GM23248 (cell line): ENCODE measurements at regions not wholly inside any gene's neighbourhood (a gene's known extent, or its start where the extent isn't known, plus 50 kb on each side); places are given as distances from the start of the nearest gene placed in this dataset.

Source experiments
- EZH2 ChIP-seq: fragments of 200-600 bp; sonication (generic); IDR thresholded peaks from 2 replicates; pipeline ENCODE4 v1.6.1; 2018; ENCODE audit warnings: antibody characterized with exemption, mild to moderate bottlenecking; ENCODE audit not compliant: insufficient read depth, poor library complexity, severe bottlenecking
- EZH2phosphoT487 ChIP-seq: fragments of 200-600 bp; sonication (generic); IDR thresholded peaks from 2 replicates; pipeline ENCODE4 v1.6.1; 2018; ENCODE audit warnings: antibody characterized with exemption, moderate library complexity, mild to moderate bottlenecking, low read depth; ENCODE audit not compliant: insufficient read depth

GRCh38 chr2:236367506-236368289 is 103.5 kb upstream of the ASB18 start:
- no peak for TF ChIP-seq EZH2phosphoT487
- no peak for TF ChIP-seq EZH2
